Adrenal gland (tissue), 9 donors: ENCODE measurements at regions not wholly inside any gene's neighbourhood (a gene's known extent, or its start where the extent isn't known, plus 50 kb on each side); places are given as distances from the start of the nearest gene placed in this dataset.

Experiments
- DNase-seq, 7 donors: peaks; one replicate each; pipeline ENCODE4 v3.0.0-alpha.2; 2019 to 2020
- H3K27ac ChIP-seq, 5 donors: fragments of 200-600 bp; sonication (generic) in 4 of 5; 1 replicate in 3 of 5; 2 replicates in 2 of 5; pipeline versions ENCODE4 v1.5.1 to v1.8.0; 2016 to 2020; ENCODE audit warnings: mild to moderate bottlenecking in 1 of 5
- H3K27me3 ChIP-seq: fragments of 200-600 bp; 2 replicates; pipeline ENCODE4 v1.8.0; 2021
- H3K36me3 ChIP-seq, 2 donors: fragments of 200-600 bp; replicated peaks in 1 of 2; 1 replicate in 1 of 2; 2 replicates in 1 of 2; pipeline versions ENCODE4 v1.5.1 to v1.8.0; 2018 to 2022
- H3K4me1 ChIP-seq, 2 donors: fragments of 200-600 bp; replicated peaks in 1 of 2; 1 replicate in 1 of 2; 2 replicates in 1 of 2; pipeline versions ENCODE4 v1.5.1 to v1.8.0; 2018 to 2021
- H3K4me3 ChIP-seq, 4 donors: fragments of 200-600 bp; sonication (generic) in 3 of 4; one replicate each; pipeline ENCODE4 v1.5.1; 2016 to 2018
- H3K9me3 ChIP-seq, 3 donors: fragments of 200-600 bp; sonication (generic) in 1 of 3; replicated peaks in 1 of 3; 1 replicate in 2 of 3; 2 replicates in 1 of 3; pipeline versions ENCODE4 v1.5.1 to v1.8.0; 2016 to 2021
- CTCF ChIP-seq, 6 experiments: fragments of 450-650 bp in 4 of 6; fragments of 200-600 bp in 2 of 6; sonication (generic) in 1 of 6; IDR thresholded peaks; 1 replicate in 5 of 6; 2 replicates in 1 of 6; pipeline versions ENCODE4 v1.5.1 to v1.8.0; 2016 to 2021; ENCODE audit warnings: antibody characterized with exemption in 6 of 6, mild to moderate bottlenecking in 2 of 6, moderate library complexity in 1 of 6
- POLR2A ChIP-seq, 2 donors: fragments of 450-650 bp; IDR thresholded peaks; one replicate each; pipeline ENCODE4 v1.6.1; 2017; ENCODE audit warnings: antibody characterized with exemption in 2 of 2, mild to moderate bottlenecking in 2 of 2, moderate library complexity in 1 of 2
- WGBS, 4 donors: extraction: QIAGEN DNeasy Blood & Tissue Kit in 2 of 4; methylation state at CpG; one replicate each; pipeline versions ENCODE4 v1.1.5 to v1.1.7; 2013 to 2017; 5-methylcytosine and 5-hydroxymethylcytosine counted together
- intact Hi-C, 2 donors: fragments of 100-400 bp; cut with DNase I; formaldehyde crosslinking; loops; one replicate each; pipeline versions ENCODE4 v1.14.1 to v1.15.0; 2022 to 2023
- donor health status: healthy with polysubstance abuse.
- donor health status: Bipolar disorder and iron deficiency.
- donor health status: DM: yes; HTN: yes; CAD: no.
- donor health status: DM: no; HTN: no; CAD: no.
- donor health status: DM: no; HTN: no; CAD: no.

- Histone ChIP-seq H3K27me3 (no peaks in the 10 kb centered on the region), H3K4me1 (no peaks in the 10 kb centered on the region), H3K27ac (no peak overlapping the region), H3K9me3 (no peaks in the 10 kb centered on the region), H3K4me3 (no peak overlapping the region), H3K36me3 (no peaks in the 10 kb centered on the region)
- no peak for DNase-seq
- TF ChIP-seq POLR2A (IDR thresholded peaks at IDR 0.05) (no peak), CTCF (IDR thresholded peaks at IDR 0.05) (no peak)
- WGBS, 4 donors = 32 to 42% (median 39%) methylated on average over 6 of the region's 6 CpGs
- intact Hi-C loops = no loop called here
Observed at GRCh38 chr20:7399114-7399513, 541.1 kb downstream of the HAO1 start.

GRCh38 chr20:7399575-7399974 is 540.7 kb downstream of the HAO1 start:
- 27 to 31% (median 27%) methylated on average over 3 of the region's 3 CpGs for WGBS, 4 donors
- intact Hi-C loops = no loop called here

GRCh38 chr20:7406671-7407070 is 533.6 kb downstream of the HAO1 start:
- H3K4me3 ChIP-seq = no peak overlapping the region
- intact Hi-C loops = no loop called here
- H3K27me3 ChIP-seq = no peaks in the 10 kb centered on the region
- no peak overlapping the region for H3K27ac ChIP-seq
- H3K4me1 ChIP-seq = no peaks in the 10 kb centered on the region
- no peaks in the 10 kb centered on the region for H3K9me3 ChIP-seq
- TF ChIP-seq POLR2A (IDR thresholded peaks at IDR 0.05) (no peak), CTCF (IDR thresholded peaks at IDR 0.05) (no peak)
- H3K36me3 ChIP-seq = no peaks in the 10 kb centered on the region
- WGBS, 4 donors = 77 to 86% (median 81%) methylated on average over 1 of the region's 1 CpG
- DNase-seq = no peak

More at GRCh38 chr20:7399575-7399974, 540.7 kb downstream of the HAO1 start:
- Histone ChIP-seq H3K27ac (no peak overlapping the region), H3K27me3 (no peaks in the 10 kb centered on the region), H3K36me3 (no peaks in the 10 kb centered on the region), H3K4me3 (no peak overlapping the region), H3K9me3 (no peaks in the 10 kb centered on the region), H3K4me1 (no peaks in the 10 kb centered on the region)
- TF ChIP-seq CTCF (IDR thresholded peaks at IDR 0.05) = no peak
- DNase-seq = peak in 3 of 7 donors; percentile 0 to 50 (median 13)

GRCh38 chr20:7410150-7410549 is 530.1 kb downstream of the HAO1 start:
- Histone ChIP-seq H3K27me3 (no peaks in the 10 kb centered on the region), H3K9me3 (no peaks in the 10 kb centered on the region), H3K4me3 (no peak overlapping the region), H3K4me1 (no peaks in the 10 kb centered on the region), H3K36me3 (no peaks in the 10 kb centered on the region), H3K27ac (no peak overlapping the region)
- intact Hi-C loops = no loop called here
- WGBS, 4 donors = 55 to 67% (median 61%) methylated on average over 3 of the region's 3 CpGs
- no peak for TF ChIP-seq POLR2A (IDR thresholded peaks at IDR 0.05)
- TF ChIP-seq CTCF (IDR thresholded peaks at IDR 0.05) = no peak
- no peak for DNase-seq
